GM23248 (cell line): ENCODE measurements at regions not wholly inside any gene's neighbourhood (a gene's known extent, or its start where the extent isn't known, plus 50 kb on each side); places are given as distances from the start of the nearest gene placed in this dataset.

Experiments used
- DNase-seq: peaks from one replicate; pipeline ENCODE4 v3.0.0-alpha.2; 2015
- H2AFZ ChIP-seq: fragments of 200-600 bp; sonication (generic); 2 replicates; pipeline ENCODE4 v1.6.1; 2016; ENCODE audit warnings: antibody characterized with exemption
- H3F3A ChIP-seq: fragments of 200-600 bp; sonication (generic); 2 replicates; pipeline ENCODE4 v1.6.1; 2016; ENCODE audit warnings: mild to moderate bottlenecking, antibody characterized with exemption, mixed run types; ENCODE audit not compliant: insufficient read depth
- H3K27ac ChIP-seq: fragments of 200-600 bp; sonication (generic); 2 replicates; pipeline ENCODE4 v1.5.1; 2016; ENCODE audit warnings: mild to moderate bottlenecking
- H3K27me3 ChIP-seq: fragments of 200-600 bp; sonication (generic); replicated peaks from 2 replicates; pipeline ENCODE4 v1.6.1; 2016; ENCODE audit warnings: mild to moderate bottlenecking; ENCODE audit not compliant: insufficient read depth
- H3K36me3 ChIP-seq: fragments of 200-600 bp; sonication (generic); 2 replicates; pipeline ENCODE4 v1.6.1; 2016; ENCODE audit warnings: low read depth, mild to moderate bottlenecking
- H3K4me1 ChIP-seq: fragments of 200-600 bp; sonication (generic); 2 replicates; pipeline ENCODE4 v1.6.1; 2016; ENCODE audit warnings: mild to moderate bottlenecking; ENCODE audit not compliant: insufficient read depth
- H3K4me2 ChIP-seq: fragments of 200-600 bp; sonication (generic); one replicate; pipeline ENCODE4 v1.6.1; 2016; ENCODE audit warnings: mild to moderate bottlenecking; ENCODE audit not compliant: unreplicated experiment
- H3K4me3 ChIP-seq: fragments of 200-600 bp; sonication (generic); 2 replicates; pipeline ENCODE4 v1.5.1; 2016; ENCODE audit warnings: mild to moderate bottlenecking
- H3K79me2 ChIP-seq: fragments of 200-600 bp; sonication (generic); 2 replicates; pipeline ENCODE4 v1.6.1; 2016; ENCODE audit warnings: mild to moderate bottlenecking; ENCODE audit not compliant: insufficient read depth
- H3K9ac ChIP-seq: fragments of 200-600 bp; sonication (generic); 2 replicates; pipeline ENCODE4 v1.6.1; 2016; ENCODE audit warnings: mild to moderate bottlenecking
- H3K9me2 ChIP-seq: fragments of 200-600 bp; sonication (generic); 2 replicates; pipeline ENCODE4 v1.6.1; 2016; ENCODE audit warnings: mixed run types, mild to moderate bottlenecking, moderate library complexity; ENCODE audit not compliant: insufficient read depth
- H3K9me3 ChIP-seq: fragments of 200-600 bp; sonication (generic); one replicate; pipeline ENCODE4 v1.6.1; 2017; ENCODE audit warnings: low read depth
- H4K20me1 ChIP-seq: fragments of 200-600 bp; sonication (generic); 2 replicates; pipeline ENCODE4 v1.6.0; 2016; ENCODE audit not compliant: insufficient read depth
- EZH2 ChIP-seq: fragments of 200-600 bp; sonication (generic); IDR thresholded peaks from 2 replicates; pipeline ENCODE4 v1.6.1; 2018; ENCODE audit warnings: antibody characterized with exemption, mild to moderate bottlenecking; ENCODE audit not compliant: insufficient read depth, poor library complexity, severe bottlenecking
- EZH2phosphoT487 ChIP-seq: fragments of 200-600 bp; sonication (generic); IDR thresholded peaks from 2 replicates; pipeline ENCODE4 v1.6.1; 2018; ENCODE audit warnings: antibody characterized with exemption, moderate library complexity, mild to moderate bottlenecking, low read depth; ENCODE audit not compliant: insufficient read depth
- WGBS, 2 experiments: methylation state at CpG; one replicate each; pipeline ENCODE4 v1.1.6; 2015 to 2017; ENCODE audit warnings: low lambda C conversion rate in 2 of 2, low coverage in 1 of 2; ENCODE audit errors: missing lambda C conversion rate in 2 of 2; 5-methylcytosine and 5-hydroxymethylcytosine counted together
- in situ Hi-C: fragments of 300-500 bp; cut with MboI; formaldehyde crosslinking; loops from 2 replicates; pipeline ENCODE4 v1.15.0; 2020

GRCh38 chr18:60872434-60872833, 460.8 kb upstream of the CDH20 start:
- Histone ChIP-seq H4K20me1 (no peaks in the 10 kb centered on the region), H3K9me2 (no peaks in the 10 kb centered on the region), H2AFZ (no peak overlapping the region), H3K27ac (no peak overlapping the region), H3K4me2 (no peak overlapping the region), H3K4me1 (no peaks in the 10 kb centered on the region), H3F3A (no peaks in the 10 kb centered on the region), H3K9ac (no peak overlapping the region), H3K4me3 (no peak overlapping the region), H3K9me3 (no peaks in the 10 kb centered on the region), H3K27me3 (no peaks in the 10 kb centered on the region), H3K36me3 (no peaks in the 10 kb centered on the region), H3K79me2 (no peaks in the 10 kb centered on the region)
- in situ Hi-C loops: no loop called here
- no peak for DNase-seq
- 64 to 79% methylated on average over 3 of the region's 3 CpGs for whole genome bisulfite sequencing, 2 experiments
- TF ChIP-seq EZH2: no peak
- TF ChIP-seq EZH2phosphoT487: no peak

GRCh38 chr18:60873708-60874107, 459.5 kb upstream of the CDH20 start:
- no peaks in the 10 kb centered on the region for H3K9me3 ChIP-seq
- in situ Hi-C loops: no loop called here
- no peak overlapping the region for H3K27ac ChIP-seq
- no peak overlapping the region for H3K4me2 ChIP-seq
- H3K9ac ChIP-seq: no peak overlapping the region
- no peak overlapping the region for H3K4me3 ChIP-seq
- no peaks in the 10 kb centered on the region for H3F3A ChIP-seq
- H2AFZ ChIP-seq: no peak overlapping the region
- no peak for DNase-seq
- H3K9me2 ChIP-seq: no peaks in the 10 kb centered on the region
- no peaks in the 10 kb centered on the region for H3K4me1 ChIP-seq
- no peaks in the 10 kb centered on the region for H3K36me3 ChIP-seq
- no peaks in the 10 kb centered on the region for H3K79me2 ChIP-seq
- no peaks in the 10 kb centered on the region for H3K27me3 ChIP-seq
- H4K20me1 ChIP-seq: no peaks in the 10 kb centered on the region
- no peak for TF ChIP-seq EZH2phosphoT487
- TF ChIP-seq EZH2: no peak

GRCh38 chr18:60875957-60876507, 457.2 kb upstream of the CDH20 start:
- Histone ChIP-seq H3K4me2 (no peak overlapping the region), H2AFZ (no peak overlapping the region), H3K9me2 (no peaks in the 10 kb centered on the region), H3K27me3 (no peaks in the 10 kb centered on the region), H3K9ac (no peak overlapping the region), H4K20me1 (no peaks in the 10 kb centered on the region), H3K79me2 (no peaks in the 10 kb centered on the region), H3K9me3 (no peaks in the 10 kb centered on the region), H3K4me3 (no peak overlapping the region), H3F3A (no peaks in the 10 kb centered on the region), H3K4me1 (no peaks in the 10 kb centered on the region), H3K36me3 (no peaks in the 10 kb centered on the region), H3K27ac (no peak overlapping the region)
- 59 to 69% methylated on average over 6 of the region's 6 CpGs for WGBS, 2 experiments
- DNase-seq: no peak
- TF ChIP-seq EZH2phosphoT487 (no peak), EZH2 (no peak)
- in situ Hi-C loops: no loop called here

- Histone ChIP-seq H3K9ac (no peak overlapping the region), H4K20me1 (no peaks in the 10 kb centered on the region), H3K4me2 (no peak overlapping the region), H3K27ac (no peak overlapping the region), H3F3A (no peaks in the 10 kb centered on the region), H3K27me3 (no peaks in the 10 kb centered on the region), H3K9me2 (no peaks in the 10 kb centered on the region), H3K79me2 (no peaks in the 10 kb centered on the region), H3K36me3 (no peaks in the 10 kb centered on the region), H3K4me3 (no peak overlapping the region), H3K4me1 (no peaks in the 10 kb centered on the region), H2AFZ (no peak overlapping the region), H3K9me3 (no peaks in the 10 kb centered on the region)
- in situ Hi-C loops: no loop called here
- TF ChIP-seq EZH2phosphoT487: no peak
- no peak for TF ChIP-seq EZH2
- 39 to 40% methylated on average over 2 of the region's 2 CpGs for WGBS, 2 experiments
- DNase-seq: no peak
Observed at GRCh38 chr18:60880184-60880583, 453.0 kb upstream of the CDH20 start.

DNA sequence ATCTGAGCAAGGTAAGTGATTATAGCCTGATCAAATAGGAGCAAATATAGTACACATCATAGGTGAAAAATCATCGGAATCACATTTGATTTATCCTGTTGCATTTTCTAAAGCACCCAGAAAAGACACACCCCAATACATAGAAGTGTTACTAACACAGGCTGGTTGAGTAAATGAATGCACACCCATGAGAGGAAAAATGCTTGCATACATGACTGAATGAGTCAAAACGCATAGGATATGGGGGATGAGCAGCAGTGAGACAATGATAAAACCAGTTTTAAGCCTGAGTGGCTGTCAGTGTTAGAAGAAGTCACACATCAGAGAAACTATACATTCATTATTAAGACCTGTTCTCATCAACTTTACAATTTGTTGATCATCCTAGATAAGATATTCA, 449.6 kb upstream of the CDH20 start:
- in situ Hi-C loops: no loop called here
- Histone ChIP-seq H2AFZ (no peak overlapping the region), H3K36me3 (no peaks in the 10 kb centered on the region), H3K4me3 (no peak overlapping the region), H3K27me3 (no peaks in the 10 kb centered on the region), H3K27ac (no peak overlapping the region), H3K9me3 (no peaks in the 10 kb centered on the region), H3K9me2 (no peaks in the 10 kb centered on the region), H3K4me1 (no peaks in the 10 kb centered on the region), H4K20me1 (no peaks in the 10 kb centered on the region), H3K9ac (no peak overlapping the region), H3K4me2 (no peak overlapping the region), H3F3A (no peaks in the 10 kb centered on the region), H3K79me2 (no peaks in the 10 kb centered on the region)
- DNase-seq: no peak
- TF ChIP-seq EZH2phosphoT487 (no peak), EZH2 (no peak)
- 63 to 72% methylated on average over 2 of the region's 2 CpGs for WGBS, 2 experiments
